Stimulated activated naive CD8-positive, alpha-beta T cell treated with anti-CD3 and anti-CD28 coated beads, Interleukin-15, Interleukin-2, amounts not matched to agents 100 U/mL and 50 U/mL, for 24 hours (primary cell): ENCODE measurements at regions not wholly inside any gene's neighbourhood (a gene's known extent, or its start where the extent isn't known, plus 50 kb on each side); places are given as distances from the start of the nearest gene placed in this dataset.
A peak's percentile ranks its signal among the peaks of the same experiment; 100 is the strongest.
"Not testable (repeated sequence)": the region's sequence is repeated elsewhere in the genome, so short reads cannot be mapped to it uniquely, and the experiment has no call there.

Source experiments
- ATAC-seq: fragments of 150-1000 bp; cut with Tn5 transposase; one replicate; pipeline ENCODE4 v1.10.0; 2021
- DNase-seq: peaks from one replicate; pipeline ENCODE4 v3.0.0; 2021

DNA sequence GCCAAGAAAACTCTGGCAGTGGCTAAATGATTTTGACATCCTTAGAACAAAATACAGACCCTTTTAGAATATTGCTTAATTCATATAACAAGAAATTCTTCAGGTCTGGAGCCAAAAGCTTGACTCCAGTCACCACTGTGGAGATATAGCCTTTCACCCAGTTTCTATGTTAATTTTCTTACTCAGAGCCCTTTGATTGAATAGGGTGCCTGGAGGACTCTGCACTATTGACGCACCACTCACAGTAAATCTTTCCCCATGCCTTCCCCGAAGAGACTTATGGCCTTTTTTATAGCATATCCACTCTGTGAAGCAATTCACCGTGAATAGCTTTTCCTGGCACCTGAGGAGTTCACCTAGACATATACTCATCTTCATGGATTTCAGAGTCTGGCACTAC lies 613.8 kb downstream of the ZWINT start:
- no peak for ATAC-seq
- DNase-seq: no peak

DNA sequence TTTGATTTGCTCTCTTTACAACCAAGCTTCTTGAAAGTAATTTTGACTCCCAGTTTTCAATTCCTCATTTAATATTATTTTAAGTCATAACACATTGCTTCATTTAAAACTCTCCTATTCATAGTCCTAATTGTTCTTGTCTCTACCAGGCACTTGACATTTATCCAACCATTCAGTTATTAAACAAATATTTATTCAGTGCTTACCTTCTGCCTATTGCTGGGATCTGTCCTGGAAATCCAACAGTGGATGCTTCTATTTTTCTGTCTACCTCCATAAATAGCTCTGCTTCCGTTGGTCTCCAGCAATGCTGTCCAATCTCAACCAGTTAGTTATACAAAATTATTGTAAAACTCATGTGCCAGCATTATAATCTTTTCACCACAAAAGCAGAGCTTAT lies 615.1 kb downstream of the ZWINT start:
- ATAC-seq: no peak
- DNase-seq: no peak

DNA sequence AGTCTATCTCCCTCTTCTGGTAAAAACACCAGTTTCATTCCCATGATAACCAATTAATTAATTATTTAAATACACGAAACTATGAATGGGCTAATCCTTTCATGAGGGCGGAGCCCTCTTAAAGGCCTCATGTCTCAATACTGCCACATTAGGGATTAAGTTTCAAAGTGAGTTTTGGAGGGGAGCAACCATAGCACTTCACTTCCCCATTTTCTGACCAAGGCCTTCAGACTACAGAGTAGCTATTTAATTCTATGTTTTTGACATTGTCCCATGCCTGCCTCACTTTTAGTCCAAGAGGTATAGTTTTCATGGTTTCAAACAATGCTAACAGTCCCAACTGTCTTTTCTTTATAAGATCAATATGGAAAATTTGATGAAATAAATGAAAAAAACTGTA lies 618.6 kb downstream of the ZWINT start:
- no peak for ATAC-seq
- no peak for DNase-seq

DNA sequence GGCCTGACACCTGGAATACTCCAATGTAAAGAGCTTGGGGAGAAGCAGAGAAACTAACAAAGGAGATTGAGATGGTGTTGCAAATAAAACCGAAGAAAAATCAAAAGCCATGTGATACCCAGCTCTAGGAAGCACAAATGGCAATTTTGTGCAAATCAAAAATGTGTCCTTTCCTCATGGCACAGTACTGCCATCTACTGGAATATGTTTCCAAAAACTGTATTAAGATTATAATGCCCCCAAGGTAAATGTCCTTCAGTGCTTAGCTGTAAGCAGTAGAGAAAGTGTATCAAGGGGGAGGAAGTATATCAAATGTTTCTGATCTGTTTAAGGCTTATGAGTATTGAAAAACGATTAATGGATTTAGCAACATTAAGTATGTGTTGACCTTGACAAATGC lies 620.3 kb downstream of the ZWINT start:
- not testable (repeated sequence) for ATAC-seq, DNase-seq

DNA sequence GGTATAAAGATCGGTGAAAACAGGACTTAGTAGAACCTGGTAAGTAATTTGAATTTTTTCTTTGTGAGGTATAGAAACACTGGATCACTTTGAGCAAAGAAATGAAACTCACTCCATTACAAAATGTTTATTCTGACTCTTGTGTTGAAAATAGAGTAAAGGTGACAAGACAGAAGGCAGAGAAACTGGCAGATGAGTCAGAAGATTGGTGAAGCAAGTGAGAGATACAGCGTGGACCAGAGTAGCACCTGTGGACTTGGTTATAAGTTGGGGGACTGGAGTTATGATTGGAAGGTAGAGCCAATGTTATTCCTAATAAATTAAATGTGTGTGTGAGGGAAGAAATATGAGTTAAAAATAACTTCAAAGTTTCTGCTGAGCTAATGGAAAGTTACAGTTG lies 620.9 kb downstream of the ZWINT start:
- DNase-seq (no peak), ATAC-seq (no peak)

DNA sequence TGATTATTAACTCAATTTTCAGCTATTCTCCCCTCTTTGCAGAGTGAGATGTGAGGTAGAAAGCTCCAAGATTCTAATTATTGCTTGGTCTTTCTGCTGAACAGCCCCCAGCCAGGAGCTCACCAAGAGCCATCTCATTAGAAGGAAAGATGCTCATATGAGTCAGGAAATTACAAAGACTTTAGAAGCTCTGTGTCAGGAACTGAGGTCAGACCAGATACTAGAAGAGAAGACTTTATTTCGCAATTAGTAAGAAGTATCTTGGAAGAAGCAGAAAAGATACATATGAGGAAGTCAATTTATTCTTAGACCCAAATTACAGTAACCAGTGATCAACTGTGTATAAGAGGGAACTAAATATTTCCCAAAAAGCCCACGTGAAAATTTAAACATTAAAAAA lies 626.9 kb downstream of the ZWINT start:
- ATAC-seq (no peak), DNase-seq (no peak)

DNA sequence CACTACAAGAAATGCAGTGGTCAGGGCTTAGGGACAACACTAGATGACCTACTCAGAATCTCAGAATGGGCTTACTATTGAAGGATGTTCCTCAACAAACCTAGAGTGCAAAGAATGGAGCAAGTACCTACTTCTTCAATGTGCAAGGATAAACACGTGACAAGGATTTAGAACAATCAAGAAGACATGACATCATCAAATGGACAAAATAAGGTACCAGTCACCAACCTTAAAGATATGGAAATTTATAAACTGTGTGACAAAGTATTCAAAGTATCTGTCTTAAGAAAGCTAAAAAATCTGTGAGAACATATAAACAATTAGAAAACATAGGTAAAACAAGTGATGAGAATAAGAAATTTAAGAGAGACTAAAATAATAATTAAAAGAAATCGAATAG lies 656.1 kb downstream of the ZWINT start:
- DNase-seq (no peak), ATAC-seq (no peak)

DNA sequence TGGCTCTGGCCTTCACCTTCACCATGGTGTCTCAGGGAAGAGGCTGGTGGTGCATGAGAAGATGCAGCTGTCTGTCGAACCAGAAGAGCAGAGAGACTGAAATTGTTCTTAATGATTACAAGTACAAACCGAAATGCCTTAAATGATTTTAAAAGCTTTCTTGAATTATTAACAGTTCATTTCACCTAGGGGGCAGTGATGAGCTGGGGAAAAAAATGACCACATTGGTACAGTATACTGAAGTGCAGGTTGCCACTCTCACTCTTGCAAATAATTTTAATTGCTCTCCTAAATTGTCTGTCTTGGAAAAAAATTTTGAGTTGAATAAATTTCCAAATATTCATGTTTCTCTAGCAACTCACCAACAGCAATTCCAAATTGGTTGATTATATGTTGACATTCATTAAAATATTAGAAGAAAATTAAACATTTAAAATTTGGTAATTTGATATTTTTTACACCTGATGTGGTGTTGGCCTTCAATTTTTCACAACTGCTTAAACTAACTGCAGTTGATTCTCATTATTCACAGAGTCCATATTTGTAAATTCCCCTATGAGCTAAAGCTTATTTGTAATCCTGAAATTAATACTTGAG lies 692.6 kb downstream of the ZWINT start:
- ATAC-seq: no peak
- no peak for DNase-seq

DNA sequence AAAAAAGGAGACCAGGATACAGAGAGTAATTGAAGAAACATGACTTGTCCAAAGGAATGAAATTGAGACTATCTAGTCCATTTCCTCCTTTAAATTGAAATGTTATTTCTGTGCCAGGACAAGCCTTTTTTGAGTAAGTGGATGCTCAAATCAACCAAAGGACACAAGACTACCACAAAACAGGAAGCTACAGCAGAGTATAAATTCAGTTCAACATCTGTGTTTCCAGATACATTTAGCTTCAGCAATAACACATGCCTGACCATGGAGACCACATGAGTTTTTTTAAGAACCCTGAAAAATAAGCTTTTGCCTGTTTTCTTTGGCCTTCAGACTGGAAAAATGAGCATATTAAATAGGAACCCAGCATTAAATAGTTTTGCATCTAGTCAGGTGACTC lies 707.5 kb downstream of the ZWINT start:
- DNase-seq (no peak), ATAC-seq (no peak)

DNA sequence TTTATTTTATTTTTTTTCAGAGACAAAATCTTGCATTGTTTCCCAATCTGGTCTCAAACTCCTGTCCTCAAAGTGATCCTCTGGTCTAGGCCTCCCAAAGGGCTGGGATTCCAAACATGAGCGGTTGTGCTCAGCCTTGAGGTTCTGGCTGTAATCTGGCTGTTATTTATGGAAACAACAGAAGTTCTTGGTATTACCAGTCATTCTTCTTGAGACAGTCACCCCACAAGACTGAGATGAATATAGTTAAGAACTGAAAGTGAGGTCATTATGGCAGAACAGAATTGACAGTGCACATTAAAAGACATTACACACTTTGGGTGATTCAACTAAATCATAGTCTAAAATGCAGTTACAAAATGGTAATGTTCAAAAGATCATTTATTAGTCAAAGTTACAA lies 719.5 kb downstream of the ZWINT start:
- DNase-seq (no peak), ATAC-seq (no peak)

DNA sequence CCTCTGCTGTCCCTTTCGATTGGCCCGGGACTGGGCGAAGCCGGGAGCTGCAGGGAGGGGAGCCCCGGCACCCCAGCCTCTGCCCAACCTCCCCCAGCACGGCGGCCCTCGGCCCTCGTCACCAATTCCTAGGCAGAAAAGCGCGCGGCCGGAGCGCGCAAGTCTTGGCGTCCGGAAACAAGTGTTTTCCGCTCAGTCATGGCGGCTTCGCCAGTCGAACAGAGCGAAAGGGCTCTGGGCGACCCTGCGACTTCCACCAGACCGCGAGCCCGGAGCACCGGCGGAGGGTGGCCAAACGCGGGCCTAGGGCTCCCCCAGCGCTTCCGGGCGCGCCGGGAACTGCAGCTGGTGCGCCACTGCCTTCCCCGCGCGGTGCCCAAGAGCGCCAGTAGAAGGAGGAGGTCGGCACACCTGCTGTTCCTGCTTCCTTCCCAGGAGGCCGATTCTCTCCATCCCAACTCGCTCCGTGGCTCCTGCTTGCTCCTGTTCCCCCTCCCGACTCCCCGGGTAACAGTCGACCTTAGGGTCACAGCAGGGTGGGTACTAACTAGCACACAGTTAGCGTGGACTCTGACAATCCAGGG lies 729.9 kb downstream of the ZWINT start:
- DNase-seq (peak; percentile 29), ATAC-seq (peak; percentile 62)

DNA sequence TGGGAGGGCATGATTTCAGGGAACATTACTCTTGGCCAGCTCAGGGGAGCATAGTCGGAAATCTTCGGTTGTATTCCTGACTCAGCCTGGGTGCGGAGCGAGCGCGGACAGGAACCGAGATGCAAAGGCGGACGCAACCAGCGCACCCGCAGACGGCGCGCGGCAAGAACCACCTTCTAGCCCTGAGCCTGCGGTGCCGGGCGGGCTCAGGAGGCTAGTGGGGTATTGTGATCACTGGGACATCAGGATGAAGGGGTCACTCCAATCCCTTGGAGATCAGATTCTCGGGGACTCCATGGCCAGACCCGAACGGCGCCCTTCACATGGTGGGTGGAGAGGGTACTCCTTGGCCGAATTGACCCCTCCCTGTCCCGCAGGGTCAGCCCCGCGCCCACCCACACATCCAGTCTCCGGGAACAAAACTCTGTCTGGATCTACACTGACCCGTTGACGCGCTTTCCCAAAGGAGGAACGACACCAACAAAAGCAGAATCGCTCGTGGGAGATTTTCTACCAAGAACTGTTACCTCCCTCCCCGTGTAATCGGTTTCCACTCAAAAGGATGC lies 730.5 kb downstream of the ZWINT start:
- ATAC-seq (peak; percentile 21), DNase-seq (no peak)

DNA sequence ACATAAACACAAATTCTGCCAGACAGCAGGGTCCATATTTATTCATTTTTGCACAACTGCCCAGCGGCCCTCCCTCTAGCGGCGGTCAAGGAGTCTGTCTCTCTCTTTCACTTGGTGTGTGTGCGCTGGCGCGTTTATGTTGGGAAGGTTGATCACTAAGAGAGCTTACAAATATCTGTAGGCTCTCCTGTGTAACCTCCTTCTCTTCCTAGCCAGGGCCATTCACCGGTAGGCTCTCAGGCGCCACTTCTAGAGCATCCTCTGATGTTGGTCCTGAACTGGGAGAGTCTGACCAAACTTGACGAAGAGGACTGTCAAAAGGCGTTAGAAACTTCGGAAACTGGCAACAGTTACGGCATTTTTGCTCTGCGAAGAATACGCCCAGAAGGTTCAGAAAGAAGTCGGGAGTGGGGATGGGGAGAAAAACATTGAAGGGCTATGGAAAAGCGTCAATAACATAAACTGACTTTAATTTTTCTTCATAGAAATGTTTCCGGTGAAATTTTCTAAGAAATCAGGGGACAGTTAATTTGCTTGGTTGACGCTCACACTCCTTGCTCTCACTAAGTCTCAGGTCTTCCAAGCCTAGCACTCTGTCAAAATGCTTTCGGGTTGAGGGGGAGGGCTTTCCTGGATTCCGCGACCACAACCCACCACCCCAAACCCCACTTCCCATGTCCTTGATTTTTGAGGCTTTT lies 731.1 kb downstream of the ZWINT start:
- ATAC-seq (no peak), DNase-seq (no peak)

DNA sequence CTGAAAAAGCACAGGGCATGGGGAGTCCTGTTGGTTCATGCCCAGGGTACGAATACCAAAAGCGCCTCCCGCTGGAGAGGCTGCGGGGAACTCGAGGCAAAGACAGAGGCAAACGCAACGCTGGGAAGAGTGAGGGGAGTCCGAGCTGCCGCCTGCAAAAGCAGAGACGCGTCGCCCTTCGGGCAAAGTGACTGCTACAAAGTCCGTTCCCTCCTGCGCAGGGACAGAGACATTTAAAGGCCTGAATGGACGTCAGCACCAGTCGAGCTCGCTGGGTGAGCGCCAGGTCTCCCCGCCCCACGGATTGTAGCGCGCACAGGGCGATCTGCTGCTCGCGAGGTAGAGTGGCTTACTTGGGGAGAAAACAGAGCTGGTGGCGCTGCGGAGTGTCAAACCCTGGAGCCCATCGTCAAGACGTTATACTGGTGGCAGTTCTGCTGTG lies 732.8 kb downstream of the ZWINT start:
- DNase-seq (no peak), ATAC-seq (no peak)

DNA sequence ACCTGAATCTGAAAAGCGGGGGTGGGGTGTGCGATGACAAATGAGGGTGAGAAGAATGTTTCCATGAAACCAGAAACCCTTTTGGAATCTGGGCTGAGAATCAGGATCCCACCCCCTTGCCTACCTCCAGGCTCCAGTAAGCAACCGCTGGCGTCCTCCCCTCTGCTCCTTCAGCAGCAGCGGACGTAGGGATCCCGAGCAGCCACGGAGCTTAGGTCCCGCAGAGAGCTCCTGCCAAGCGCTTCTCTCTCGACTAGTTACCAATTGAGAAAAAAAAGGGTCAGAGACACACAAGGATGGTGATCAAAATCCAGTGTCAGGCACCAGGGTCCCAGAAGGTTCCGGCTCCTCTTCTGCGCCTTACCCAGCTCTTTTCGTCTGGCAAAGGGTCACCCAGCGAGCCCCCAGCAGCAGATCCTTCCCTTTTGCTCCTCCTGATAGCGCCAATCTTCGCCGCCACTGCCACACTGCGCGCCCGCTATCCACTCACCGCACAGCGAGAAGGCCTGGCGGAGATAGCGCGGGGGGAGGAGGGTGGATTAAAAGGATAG lies 733.5 kb downstream of the ZWINT start:
- ATAC-seq: no peak
- DNase-seq: no peak

DNA sequence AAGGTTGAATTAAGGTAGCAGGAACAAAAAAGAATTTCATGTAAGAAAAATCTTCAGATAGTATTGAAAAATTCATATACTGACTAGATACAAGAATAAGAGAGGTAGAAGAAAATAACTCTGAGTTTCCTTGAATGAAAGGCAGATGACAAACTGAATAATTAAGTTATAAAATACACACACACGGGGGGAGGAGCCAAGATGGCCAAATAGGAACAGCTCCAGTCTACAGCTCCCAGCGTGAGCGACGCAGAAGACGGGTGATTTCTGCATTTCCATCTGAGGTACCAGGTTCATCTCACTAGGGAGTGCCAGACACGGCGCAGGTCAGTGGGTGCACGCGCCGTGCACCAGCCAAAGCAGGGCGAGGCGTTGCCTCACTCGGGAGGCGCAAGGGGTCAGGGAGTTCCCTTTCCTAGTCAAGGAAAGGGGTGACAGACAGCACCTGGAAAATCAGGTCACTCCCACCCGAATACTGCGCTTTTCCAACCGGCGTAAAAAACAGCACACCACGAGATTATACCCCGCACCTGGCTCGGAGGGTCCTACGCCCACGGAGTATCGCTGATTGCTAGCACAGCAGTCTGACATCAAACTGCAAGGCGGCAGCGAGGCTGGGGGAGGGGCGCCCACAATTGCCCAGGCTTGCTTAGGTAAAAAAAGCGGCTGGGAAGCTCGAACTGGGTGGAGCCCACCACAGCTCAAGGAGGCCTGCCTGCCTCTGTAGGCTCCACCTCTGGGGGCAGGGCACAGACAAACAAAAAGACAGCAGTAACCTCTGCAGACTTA lies 759.2 kb downstream of the ZWINT start:
- DNase-seq, ATAC-seq: not testable (repeated sequence)

DNA sequence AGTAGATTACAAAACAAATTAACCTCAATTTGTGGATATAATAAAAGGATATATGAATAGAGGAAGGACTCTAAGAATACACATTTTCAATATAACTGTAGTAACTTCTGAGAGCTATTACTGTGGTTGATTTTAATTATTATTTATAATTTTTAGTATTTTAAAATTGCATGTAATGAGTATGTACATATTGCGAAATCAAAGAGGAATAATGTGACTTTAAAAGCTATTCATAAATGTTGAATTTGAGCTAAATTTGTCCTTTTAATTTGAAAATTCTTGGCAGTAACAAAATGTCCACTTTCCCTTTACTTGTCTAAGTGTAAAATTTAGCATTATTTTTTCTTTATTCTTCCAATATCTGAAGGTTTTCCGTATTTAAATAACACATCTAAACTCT lies 750.6 kb upstream of the PCDH15 start:
- ATAC-seq: no peak
- no peak for DNase-seq

DNA sequence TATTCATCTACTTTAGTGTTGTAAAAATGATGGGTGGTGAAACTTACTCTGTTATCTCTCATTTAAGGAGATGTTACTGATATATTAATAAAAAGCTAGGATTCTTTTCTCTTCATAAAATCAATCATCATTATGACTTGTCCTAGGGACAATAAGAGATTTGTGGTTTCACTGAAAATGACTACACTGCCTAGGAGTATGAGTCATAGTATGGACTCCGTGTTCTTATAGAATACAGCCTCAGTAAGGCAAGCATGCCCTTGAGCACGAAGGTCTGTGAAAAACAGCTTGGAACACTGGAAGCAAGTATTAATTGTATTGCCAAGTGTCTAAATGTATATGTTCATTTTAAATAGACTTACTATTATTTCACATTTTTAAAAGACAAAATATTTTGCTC lies 749.2 kb upstream of the PCDH15 start:
- ATAC-seq (no peak), DNase-seq (no peak)

DNA sequence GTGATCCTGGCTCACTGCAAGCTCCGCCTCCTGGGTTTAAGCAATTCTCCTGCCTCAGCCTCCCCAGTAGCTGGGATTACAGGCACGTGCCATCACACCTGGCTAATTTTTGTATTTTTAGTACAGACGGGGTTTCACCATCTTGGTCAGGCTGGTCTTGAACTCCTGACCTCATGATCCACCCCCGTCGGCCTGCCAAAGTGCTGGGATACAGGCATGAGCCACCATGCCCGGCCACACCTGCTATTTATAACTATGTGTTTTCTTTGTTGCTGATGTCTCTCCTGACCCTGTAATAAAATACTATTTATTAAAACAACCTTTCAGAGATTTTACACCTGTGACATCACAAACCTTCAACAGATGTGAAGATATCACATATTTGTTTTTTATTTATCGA lies 736.5 kb upstream of the PCDH15 start:
- DNase-seq, ATAC-seq: not testable (repeated sequence)

DNA sequence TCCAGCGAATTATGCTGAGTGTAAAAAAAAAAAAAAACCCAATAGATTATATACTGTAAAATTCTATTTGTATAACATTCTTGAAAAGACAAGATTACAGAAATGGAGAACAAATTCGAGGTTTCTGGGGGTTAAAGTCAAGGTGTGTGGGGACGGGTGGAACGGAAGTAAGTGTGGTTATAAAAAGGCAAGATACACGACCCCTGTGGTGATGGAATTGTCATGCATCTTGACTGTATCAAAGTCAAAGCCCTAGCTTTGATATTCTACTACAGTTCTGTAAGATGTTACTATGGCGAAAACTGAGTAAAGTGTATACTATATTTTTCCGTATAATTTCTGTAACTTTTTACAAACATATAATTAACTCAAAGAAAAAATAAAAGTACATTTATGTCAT lies 718.2 kb upstream of the PCDH15 start:
- ATAC-seq: no peak
- no peak for DNase-seq

DNA sequence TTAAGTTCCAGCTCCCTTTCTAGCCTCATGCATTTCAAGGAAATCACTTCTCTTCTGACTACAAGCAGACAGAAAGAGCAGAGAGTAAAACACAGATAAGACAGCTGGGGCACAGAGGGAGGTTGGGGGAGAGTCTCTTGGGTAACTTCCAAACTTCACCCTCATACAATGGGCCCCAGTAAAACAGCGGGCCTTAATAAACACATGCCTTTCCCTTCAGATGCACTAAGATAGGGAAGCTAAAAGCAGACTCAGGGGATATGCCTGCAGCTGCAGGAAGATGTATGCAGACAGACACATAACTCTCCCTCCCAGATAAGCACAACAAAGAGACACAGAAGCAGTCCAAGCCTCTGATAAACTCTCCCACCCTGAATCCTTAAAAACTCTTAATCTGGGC lies 717.4 kb upstream of the PCDH15 start:
- DNase-seq, ATAC-seq: not testable (repeated sequence)

DNA sequence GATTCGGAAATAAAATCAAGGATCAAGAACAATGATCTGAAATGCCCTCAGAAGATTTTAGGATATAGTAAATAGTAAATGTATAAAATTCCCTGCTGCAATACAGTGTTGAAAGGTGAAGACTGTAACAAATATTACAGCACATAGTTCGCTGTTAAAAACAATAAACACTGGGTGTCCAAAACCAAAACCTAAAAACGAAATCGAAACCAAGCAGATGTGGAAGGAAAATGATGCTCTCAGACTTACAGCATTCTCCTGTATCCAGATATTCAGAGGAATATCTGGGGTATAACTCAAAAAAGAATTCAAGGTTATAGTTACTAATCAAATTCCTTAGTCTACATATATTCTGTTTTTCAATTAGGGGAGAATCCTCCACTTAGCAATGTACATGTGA lies 708.1 kb upstream of the PCDH15 start:
- no peak for ATAC-seq
- DNase-seq: no peak
